GM19372 (cell line): ENCODE measurements at regions not wholly inside any gene's neighbourhood (a gene's known extent, or its start where the extent isn't known, plus 50 kb on each side); places are given as distances from the start of the nearest gene placed in this dataset.

ENCODE experiments used
- ATAC-seq: cut with Tn5 transposase; IDR thresholded peaks from one replicate; pipeline ENCODE4 v1.9.1; 2021; ENCODE audit warnings: mild to moderate bottlenecking, low read depth, moderate library complexity; ENCODE audit not compliant: unreplicated experiment

DNA sequence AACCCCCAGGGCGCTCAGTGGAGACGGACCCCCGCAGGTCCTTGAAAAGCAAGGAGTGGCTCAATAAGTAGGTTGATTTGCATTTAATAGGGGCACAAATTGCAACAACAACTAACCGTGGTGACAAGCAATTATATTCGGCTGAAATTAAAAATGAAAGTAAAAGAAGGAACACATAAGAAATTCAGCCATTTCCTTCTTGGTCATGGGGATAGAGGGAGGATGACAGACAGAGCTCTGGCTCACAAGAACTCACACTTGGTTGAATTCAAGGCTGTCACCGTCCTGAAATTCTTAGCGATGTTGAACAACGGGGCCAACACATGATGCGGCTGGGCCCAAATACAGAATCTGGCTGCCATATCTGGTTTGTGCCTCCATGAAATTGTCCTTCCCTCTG lies 129.0 kb downstream of the EDN3 start:
- no peak for ATAC-seq

DNA sequence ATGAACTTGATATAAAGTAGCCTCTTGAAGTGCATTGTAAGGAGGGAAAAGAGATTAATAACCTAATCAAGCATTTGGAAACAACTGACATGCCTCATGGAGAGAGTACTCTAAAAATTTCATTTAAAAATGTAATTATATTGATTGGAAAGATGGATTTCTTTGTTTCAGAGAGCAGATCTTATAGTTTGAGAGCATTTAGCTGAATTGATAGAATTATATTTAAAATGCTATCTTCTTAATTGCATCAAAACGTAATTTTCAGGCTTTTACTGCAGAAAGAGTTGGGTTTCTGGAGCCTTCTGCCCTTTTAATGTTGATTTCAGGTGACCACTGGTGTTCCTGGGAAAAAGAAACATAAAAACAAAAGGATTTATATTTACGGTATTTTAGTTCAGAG lies 130.6 kb downstream of the EDN3 start:
- ATAC-seq = no peak

DNA sequence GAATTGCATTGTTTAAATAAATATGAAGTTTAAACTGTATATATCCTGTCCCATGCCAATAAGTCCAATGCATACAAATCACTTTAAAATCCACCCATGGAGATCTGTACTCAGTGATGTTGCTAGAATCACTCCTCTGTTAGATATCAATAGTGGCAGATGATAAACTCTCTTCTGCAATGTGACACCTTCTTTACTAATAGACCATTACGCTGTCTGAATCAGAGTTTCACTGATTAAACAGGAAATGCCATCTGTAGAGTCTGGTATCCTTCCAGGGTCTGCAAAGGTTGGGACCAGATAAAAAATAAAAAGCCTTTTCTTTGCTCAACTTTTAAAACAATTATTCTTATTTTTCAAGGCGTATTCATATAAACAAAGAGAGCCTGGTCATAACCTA lies 134.5 kb downstream of the EDN3 start:
- no peak for ATAC-seq

DNA sequence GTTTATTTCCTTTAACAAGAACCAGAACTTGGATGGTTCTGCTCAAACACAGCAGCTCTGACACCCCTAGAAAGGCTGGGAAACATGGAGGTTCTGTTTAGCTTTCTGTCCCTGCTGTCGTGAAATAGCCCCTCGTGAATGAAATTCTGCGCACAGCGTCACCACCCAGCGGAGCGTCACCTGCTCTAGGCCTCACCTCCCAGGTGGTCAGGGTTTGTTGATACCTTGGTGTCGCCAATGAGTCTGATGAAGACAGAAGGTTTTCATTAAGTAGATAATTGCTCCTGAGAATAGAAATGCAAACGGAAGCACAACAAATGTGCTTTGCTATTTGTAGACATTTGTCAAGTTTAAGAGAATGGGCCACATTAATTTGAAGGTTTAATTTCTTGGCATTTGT lies 135.1 kb downstream of the EDN3 start:
- no peak for ATAC-seq

DNA sequence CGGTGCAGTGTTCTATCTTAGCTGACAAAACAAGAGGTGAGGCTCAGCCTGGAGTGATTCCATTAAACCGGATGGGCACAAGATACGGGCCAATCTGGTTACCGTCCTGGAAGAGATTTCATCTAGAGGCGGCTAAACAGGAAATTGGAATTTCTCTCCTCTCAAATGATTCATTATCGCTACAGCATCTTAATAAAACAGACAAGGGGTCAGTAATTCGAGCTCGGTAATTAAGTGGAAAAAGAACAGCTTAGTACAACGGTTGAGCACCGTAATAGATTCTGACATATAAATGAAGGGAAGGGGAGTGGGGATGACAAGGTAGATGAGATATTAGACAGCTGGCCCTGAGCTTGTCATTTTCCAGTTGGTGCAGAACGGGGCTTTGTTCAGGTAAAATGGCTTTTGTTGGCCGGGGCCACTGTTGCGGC lies 137.2 kb downstream of the EDN3 start:
- ATAC-seq = no peak

DNA sequence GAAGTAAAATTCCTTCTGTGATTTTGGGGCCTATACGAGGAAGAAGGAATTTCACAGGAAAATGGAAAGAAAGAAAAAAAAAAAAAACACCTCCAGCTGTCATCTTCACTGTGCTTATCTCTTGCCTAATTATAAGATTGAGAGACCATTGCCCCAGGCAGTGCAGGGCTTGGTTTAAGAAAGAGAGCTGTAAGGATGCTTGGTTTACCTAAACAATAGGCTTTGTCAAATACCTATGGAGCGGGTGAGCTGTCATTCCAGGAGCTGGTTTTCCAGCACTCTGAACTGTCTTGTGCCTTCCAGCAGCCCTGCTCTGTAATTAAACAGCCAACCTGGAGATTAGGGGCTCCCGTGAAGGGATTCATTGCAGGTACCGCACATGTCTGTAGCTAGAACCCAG lies 137.8 kb downstream of the EDN3 start:
- no peak for ATAC-seq

DNA sequence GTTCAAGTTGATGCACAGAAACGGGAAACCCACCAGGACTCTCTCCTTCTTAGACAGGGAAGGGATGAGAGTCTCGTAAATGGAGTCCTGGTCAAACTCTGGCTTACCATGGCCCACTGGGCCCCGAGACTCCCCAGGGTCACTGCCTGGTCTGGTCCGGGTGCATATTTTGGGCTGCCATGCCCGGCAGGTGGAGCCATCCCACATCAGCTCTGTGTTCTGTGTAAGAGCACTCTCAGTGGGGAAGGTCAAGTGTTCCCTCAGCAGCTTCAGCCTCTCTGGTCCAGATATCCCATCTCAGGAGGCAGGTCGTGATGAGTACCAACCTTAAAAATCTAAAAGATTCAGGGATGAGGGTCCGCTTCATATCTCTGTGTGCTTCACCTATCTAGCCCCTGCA lies 138.8 kb downstream of the EDN3 start:
- no peak for ATAC-seq

DNA sequence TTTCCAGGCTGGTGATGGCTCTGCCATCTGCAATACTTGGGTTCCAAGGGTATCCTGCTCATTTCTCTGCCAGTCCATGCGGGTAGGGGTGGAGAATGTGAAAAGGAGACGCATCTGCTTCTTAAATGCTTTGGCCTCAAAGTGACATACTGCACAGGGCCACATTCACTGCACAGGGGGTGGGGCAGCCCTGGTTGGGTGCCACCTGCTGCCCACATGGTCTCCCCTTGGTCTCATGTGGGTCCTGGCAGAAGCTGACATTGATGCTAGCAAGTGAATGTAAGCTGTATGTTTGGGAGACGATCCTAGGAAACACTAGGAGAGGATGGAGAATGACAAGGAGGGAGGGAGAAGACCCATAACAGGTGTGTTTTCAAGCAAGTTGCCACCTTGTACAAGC lies 140.9 kb downstream of the EDN3 start:
- no peak for ATAC-seq

DNA sequence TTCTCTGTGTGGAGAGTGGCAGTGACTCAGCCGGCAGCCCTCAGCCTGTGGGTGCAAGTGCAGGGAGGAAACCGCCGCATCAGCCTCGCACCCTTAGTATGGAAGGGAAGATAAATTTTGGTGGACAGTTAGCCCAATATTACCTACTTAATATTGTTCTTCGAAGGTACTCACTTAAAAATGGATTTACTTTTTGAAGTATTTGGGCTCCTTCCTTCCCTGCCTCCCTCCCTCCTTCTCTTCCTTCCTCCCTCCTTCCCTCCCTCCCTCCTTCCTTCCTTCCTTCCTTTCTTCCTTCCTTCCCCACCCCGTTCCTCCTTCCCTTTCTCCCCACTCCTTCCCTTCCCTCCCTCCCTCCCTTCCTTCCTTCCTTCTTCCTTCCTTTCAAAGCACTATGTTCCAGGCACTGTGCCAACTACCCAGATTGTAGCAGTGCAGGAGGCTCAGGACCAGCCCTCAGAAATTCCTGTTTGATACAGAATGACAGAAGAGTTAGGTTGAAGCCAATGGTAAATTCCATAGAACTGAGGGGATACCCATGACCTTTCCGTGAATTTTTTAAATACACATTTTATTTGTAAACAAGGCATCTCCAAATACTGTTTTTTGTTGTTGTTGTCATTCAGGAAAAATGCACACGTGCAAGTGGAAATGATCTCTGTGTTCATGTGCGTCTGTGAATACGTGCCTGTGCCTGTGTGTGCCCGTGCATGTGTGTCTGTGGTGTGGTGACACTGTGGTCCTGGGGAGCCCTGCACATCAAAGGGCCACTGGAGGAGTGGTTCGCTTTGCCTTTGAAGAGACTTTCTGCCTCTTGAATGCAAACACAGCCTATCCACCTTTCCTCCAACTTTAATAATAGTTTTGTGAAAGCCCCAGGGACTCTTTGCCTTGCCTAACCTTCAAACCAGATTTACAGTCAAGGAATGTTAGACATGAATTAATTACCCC lies 141.7 kb downstream of the EDN3 start:
- ATAC-seq = no peak

DNA sequence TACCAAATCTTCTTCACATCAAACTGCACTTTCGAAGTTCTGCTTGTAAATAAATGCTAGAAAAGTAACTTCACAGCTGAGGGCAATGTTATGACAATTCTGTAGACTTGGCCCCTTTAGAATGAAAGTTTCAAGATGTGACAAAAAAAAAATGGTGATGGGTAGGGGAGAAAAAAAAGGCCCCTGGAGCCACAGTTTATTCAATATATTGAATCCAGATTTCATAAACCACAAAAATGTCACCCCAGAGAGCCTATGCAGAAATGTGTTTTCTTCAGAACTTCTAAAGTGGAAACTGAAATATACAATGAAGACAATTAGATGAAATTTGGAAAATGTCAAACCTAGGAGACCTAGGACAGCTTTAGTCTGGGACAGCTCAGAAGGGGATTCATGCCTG lies 143.1 kb downstream of the EDN3 start:
- ATAC-seq = no peak

DNA sequence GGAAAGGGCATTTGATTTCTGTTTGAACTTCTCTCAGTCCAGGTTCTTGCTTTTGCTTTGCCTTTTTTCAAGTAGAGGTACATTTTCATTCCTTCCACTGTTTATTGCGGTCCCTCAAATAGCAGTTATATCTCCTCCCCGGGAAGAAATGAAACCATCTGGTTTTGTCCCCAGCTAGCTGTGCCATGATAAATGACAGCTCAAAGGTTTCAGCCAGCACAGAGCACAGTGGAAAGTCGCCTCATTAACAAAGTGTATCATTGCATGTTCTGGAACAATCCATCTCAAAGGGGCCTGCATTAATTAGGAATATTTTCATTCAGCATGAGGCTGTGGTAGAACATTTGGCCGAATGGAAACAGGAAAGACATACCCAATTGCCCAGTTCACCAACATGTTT lies 146.0 kb downstream of the EDN3 start:
- no peak for ATAC-seq

DNA sequence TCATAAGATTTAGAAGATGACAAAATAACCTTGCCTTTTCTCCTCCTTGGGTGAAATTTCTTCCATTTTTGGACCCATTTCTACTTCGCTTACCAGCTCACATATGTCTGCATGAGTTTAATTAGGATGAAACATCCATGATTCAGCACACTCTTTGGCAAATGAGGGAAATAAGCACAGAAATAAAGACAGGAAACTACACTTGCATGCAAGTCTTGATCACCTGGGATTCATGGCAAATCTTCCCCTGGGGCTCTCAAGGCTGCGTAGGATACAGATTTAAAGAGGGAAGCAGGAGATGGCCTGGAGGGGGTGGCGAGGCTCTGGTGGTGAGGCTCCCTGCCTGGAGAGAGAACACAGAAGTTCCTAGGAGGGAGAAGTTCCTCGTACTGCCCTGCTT lies 147.8 kb downstream of the EDN3 start:
- no peak for ATAC-seq

DNA sequence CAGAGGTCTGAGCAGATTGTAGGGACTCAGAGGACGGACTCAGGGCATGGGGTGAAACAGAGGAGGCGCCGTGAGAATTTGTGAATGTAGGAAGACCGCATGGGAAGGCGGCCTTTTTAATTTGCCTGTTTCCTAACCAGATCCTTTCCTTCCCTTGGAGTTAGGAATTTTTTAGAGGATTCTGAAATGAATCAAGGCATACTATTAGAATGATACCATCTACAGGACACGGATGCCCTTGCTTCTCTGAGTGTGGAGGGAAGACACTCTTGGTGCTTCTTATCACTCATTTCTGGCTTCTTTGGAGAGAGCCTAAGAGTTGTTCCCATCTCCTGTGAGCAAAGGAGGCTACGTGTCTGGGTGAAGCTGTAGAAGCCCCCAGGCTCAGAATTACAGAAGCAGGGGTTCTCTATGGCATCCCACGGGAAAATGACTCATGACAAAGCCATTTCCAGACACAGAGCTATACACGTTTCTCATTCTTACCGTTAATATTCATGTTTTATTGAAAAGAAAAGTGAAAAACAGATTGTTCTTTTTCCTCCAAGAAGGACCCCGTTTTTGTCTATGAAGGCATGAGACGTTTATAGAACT lies 148.5 kb downstream of the EDN3 start:
- no peak for ATAC-seq

DNA sequence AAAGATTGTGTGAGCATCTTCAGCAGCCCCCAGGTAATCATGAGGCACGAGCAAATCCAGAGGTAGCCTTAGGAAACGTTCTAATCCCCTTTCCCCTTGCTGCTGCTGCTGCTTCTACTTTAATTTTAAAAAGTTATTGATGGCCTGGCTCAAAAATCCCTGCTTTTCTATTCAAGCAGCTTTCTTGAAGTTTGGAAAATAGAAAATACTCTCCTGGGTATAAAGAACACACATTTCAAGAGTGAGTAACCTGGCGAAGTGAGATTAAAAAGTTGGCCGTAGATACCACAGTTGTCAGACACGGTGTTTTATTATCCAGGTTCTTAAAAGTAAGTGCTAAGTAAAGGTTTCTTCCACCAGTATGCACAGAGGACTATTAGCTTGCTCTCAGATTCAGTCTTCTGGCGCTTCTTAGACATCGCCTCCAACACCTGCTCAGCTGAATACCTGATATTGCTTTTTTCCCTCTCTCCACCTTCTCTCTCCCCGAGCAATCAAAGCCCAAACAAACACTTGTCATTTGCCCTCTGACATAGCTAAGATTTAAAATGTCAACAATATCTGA lies 150.7 kb downstream of the EDN3 start:
- ATAC-seq = no peak

DNA sequence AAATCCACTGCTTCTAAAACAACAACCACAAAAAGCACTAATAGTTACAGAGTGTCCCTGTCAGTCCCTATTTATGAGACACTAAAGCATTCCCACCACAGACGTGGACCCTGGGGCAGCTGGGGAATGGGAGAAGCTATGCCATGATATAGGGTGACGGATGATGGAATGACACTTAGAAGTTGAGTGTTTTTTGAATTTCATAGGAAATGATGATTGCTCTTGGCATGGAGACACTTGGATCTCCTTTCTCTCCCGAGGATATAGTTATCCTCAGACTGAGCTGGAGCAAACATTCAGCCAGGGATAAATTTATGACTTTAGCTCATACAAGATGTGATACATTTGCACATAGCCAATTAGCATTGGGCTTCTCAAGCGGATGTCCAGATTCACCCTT lies 151.2 kb downstream of the EDN3 start:
- no peak for ATAC-seq

DNA sequence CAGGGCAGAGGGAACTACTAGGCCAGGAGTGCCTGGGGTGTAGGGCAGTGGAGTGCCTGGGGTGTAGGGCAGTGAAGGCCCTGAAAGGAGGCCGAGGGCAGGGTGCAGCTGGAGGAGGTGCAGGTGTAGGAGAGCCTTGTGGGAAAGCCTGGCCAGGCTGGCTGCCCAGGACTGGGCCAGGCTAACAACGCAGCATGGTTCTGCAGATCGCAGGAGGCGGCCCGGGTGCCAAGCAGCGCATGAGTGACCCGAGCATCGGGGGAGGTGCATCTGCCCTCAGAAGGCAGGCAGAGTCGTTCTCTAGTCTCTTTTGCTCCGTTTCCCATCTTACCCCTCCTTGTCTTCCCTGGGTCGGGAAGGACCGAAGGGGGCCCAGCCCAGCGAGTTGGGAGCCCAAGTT lies 151.5 kb upstream of the PHACTR3 start:
- no peak for ATAC-seq

DNA sequence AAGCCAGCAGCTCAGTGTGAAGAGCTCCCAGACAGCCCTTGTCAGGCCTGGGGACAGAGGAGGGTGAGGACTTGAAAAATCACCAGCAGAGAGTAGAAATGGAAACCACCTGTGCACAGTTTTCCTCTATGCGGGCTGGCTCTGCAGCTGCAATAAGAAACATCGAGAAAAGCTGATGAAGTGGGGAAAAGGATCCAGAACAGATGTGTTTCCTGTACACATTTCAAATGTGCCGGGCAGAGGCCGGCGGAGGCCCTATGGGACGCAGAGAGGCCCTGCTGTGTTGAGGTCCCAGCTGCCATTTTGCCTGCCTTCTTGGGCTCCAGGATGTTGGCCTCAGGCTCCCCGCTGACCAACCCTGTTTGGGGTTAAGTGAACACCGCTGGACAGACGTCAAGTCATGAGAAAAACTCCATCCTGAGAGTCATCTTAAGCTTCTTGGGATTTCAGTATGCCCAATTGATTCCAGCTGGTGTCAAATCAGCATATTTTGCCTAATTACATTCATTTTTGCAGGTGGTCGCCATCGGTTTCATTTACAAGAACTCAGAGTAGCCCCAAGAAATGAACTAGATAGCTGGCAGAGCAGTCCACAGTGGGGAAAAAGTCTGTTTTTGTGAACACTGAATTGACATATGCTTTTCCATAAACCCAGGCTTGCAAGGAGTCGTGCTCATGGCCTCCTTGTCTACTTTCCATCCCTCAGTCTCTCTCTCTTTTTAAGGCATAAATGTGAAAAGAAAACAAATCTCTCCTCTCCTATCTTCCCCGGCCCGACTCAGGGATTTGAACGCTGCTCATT lies 150.4 kb upstream of the PHACTR3 start:
- no peak for ATAC-seq

DNA sequence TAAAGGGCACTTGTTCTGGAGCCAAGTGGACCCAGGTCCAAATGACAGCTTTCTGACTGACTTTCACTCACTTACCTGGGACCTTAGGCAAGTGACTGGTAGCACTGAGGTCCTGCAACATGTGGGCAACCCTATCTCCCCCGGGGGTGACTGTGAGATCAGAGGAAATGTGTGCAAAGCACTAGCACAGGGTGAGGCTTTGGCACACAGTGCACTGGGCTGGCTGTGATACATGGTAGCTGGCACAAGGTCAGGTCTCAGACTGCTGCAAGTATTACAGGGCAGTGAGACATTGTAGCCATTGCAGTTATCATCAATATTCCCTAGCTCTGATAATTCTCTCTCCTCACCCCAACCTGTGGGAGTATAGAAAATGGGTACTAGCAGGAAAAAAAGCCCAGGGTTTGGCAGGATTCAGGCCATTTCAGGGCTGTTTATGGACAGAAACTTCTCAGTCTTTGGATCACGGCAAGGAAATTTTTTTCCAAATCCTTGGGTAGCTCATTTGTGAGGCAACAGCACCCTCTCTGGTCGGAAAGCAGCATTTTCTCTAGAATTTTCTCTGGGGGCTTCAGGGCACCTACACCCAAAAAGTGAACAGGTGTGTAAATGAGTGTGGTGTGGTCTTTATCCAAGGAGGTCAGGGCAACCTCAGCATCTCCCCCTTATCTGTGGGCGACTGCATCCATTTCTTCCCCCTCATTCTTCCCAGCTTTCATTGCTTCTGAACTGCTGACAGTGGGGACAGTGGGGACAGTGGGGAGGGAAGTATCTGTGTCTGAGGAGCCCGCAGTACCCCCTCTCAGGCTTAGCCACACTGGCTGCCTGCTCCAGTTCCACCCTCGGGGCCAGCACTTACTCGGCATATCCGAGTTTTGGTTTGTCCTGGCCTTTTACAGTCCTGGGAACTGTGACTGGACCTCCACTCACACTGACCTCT lies 148.7 kb upstream of the PHACTR3 start:
- no peak for ATAC-seq

DNA sequence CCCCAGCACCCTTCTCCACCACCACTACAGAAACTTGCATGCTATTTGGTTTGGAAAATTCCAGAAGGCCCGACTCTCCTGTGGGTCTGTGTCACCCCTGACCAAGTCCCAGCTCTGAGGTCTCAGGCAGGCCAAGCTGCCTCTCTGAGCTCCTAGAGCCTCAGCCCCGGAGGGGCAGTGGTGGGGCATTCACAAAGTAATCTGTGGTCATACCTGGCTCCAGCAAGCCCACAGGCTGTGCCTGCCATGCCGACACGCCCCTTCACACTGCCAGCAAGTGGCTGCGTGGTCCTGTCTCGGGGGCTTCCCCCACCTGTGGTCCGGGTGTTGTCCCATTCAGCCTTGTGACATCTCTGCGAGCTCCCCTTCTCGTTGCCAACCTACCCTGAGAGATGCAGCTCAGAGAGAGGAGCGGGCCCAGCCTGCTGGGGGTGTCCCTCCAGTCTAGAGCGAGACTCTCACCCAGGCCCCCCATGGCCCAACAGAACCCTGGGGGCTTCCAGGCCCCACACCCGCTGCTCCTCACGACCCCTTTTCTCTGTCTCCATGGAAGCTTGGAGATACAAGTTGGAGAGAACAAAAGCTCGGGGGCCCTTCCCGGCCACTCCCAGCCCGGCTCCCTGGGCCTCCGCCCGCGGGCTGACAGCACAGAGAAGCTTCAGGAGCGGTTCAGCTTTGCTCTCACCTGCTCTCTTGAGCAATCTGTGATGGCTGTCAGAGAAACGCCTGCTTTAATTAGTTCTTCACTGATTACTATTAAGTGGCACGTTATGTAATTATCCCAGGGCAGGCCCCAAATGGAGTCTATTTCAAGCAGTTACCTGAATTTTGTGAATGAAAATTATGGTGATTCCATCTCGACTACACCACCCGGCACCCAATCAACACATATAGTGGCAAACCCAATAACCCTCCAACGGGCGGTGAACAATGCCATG lies 147.7 kb upstream of the PHACTR3 start:
- ATAC-seq = no peak
